Right kidney (tissue), 1 donor: ENCODE measurements at regions not wholly inside any gene's neighbourhood (a gene's known extent, or its start where the extent isn't known, plus 50 kb on each side); places are given as distances from the start of the nearest gene placed in this dataset.
"Not testable (repeated sequence)": the region's sequence is repeated elsewhere in the genome, so short reads cannot be mapped to it uniquely, and the experiment has no call there.

Source experiments
- DNase-seq: peaks from one replicate; pipeline ENCODE4 v3.0.0-alpha.2; 2016

DNA sequence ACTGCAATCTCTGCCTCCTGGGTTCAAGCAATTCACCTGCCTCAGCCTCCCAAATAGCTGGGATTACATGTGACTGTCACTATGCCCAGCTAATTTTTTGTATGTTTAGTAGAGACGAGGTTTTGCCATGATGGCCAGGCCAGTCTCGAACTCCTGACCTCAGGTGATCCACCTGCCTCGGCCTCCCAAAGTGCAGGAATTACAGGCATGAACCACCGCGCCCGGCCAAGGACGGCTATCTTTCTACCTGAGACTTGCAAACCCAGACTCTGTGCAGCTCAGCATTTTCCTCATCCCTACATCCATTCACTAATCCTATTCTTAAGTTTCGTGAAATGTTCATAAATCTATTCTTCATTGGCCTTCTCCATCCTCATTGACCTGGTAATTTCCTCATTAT, 330.0 kb downstream of the ANTXR2 start:
- no peak for DNase-seq

DNA sequence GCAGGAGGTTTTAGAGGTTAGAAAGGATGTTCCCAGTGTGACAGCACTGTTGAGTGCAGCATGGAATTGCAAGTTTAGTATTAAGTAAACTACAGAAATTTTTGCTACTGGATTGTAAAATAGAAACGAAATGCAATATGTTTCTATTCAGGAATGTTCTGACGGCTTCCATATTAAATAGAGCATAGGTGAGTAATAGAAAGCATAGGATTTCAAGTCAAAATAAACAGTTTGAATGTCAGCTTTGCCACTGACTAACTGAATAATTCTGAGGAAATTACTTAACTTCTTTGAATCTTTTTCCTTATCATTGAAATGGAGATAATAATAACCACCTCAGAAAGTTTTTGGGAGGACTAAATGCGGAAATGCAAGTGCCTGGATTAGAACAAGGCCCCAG, 331.9 kb upstream of the GK2 start:
- DNase-seq = no peak

DNA sequence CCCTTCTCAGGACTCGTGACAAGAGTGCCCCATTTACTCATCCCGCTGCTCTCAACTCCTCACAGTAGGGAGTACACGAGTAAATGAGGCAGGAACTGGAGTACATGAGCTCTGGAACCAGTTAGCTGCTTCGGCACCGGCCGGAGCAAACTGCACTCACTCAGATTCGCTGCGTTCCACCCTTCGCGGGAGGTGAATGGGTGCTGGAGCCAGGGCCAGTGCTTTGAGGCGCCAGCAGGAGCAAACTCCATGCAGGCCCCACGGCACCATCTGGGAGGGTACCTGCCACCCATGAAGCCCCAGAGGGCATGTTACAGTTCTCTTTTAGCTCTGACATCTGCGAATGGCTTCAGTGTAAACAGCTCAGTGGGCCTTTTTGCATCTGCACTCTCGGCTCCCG, 315.5 kb upstream of the GK2 start:
- DNase-seq = no peak

DNA sequence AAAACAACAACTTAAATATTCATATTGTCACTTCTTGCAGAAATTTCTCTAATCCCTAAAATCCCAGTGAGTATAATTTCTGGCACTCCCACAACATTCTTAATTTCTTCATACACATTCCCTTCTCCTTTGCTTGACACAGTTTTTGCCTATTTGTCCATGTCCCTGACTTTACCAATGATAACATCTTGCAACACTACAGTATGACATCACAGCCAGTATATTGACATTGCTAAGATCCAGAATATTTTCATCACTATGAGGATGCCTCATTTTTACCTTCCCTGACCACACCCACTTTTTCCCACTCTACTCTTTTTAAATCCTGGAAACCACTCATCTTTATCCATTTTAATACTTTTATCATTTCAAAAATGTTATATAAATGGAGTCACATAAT, 292.3 kb upstream of the GK2 start:
- DNase-seq = no peak

DNA sequence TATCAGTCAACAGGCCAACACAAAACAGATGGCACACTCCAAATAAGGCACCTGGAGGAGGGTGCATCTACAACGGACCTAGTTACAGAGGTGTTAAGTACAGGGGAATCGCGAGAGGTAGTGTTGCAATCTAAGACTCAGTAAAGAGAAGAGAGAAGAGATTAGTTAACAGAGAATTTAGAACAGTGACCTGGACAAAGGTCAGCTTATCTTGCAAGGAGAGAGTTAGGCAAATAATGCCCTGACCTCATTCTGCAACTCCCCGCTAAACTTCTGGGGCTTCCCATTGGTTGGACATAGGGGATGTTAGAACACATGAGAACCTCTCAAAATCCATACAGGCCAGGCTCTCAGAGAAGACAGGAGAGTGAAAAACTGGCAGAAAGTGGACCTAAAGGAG, 289.4 kb upstream of the GK2 start:
- DNase-seq = no peak

DNA sequence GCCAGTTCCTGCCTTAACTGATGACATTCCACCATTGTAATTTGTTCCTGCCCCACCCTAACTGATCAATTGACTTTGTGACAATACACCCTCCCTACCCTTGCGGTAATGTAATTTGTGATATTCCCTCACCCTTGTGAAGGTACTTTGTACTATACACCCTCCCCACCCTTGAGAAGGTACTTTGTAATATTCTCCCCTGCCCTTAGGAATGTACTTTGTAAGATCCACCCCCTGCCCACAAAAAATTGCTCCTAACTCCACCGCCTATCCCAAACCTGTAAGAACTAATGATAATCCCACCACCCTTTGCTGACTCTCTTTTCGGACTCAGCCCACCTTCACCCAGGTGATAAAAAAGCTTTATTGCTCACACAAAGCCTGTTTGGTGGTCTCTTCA, 288.5 kb upstream of the GK2 start:
- DNase-seq = not testable (repeated sequence)

DNA sequence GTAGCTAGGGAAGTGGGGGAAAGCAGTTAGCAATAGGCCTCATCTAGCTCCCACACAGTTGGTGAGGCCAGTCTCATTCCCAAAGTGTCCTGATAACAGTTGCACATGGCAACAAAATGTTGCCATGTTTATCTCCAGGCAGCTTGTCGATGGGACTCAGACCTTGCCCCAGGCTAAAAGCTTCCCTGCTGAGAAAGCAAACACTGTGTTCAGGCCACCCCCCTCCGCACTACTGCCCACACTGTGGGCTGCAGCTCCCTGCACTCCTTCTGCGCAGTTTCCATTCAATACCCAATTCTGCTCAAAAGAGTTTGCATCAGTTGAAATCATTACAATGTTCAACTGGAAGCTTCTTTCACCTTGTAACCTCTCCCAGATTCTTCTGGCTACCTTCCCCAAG, 287.8 kb upstream of the GK2 start:
- no peak for DNase-seq

DNA sequence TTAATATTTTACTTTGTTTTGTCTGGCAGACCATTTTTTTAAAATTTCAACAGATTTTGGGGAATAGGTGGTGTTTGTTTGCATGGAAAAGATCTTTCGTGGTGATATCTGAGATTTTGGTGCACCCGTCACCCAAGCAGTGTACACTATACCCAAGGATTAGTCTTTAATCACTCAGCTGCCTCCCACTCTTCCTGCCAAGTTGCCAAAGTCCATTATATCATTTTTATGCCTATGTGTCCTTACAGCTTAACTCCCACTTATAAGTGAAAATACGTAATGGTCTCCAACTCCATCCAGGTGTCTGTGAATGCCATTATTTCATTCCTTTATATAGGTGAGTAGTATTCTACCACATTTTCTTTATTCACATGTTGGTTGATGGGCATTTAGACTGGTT, 281.7 kb upstream of the GK2 start:
- no peak for DNase-seq

DNA sequence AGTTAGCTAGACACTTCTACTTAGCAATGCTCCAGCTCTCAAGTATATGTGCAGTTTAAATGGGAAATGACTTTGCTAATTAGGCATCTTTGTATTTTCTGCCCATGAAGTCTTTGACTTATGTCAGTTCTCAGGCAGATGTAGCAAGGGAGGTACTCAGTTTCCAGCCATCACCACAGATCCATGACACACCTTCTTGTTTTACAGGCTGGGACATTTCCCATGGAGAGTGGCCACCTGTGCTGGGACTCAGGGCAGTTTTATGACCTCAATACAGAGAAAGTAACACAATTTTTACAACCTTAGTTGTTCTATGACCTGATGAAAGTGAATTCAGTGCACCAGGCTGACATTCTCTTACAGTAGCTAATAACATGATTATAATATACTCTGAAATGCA, 280.7 kb upstream of the GK2 start:
- DNase-seq = no peak

DNA sequence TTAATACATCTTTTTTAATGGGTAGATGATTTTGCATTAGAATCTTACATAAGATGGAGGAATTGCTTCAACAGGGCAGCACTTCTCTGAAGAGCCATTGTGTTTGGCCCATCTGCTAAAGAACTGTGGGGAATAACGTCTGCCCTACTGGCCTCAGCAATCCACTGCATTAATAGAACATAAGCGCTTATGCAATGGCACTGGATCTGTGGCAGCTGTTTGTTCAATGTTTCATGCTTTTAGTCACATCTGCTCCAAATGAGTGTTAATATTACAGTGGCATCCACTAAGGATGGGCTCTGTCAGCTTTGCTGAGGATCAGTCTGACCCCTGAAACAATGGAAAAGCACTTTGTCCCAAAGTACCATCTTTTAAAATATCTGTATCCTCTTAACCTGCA, 279.0 kb upstream of the GK2 start:
- no peak for DNase-seq

DNA sequence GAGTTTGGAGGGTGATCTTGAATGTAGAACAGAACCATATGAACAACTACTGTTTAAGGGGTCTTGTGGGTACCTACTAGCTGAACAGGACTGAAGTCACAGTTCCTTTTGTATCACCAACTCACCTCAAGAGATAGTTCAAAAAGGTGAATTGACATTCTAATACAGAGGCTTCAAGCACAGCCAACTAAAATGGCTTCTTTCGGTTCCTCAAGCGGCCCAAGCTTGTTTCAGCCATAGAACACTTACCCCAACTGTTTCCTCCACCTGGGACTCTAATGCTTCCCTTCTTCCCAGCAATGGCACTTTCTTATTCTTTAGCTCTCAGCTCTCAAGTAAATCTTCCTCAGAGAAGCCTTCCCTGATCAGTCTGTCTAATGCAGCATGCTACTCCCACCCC, 277.5 kb upstream of the GK2 start:
- no peak for DNase-seq

DNA sequence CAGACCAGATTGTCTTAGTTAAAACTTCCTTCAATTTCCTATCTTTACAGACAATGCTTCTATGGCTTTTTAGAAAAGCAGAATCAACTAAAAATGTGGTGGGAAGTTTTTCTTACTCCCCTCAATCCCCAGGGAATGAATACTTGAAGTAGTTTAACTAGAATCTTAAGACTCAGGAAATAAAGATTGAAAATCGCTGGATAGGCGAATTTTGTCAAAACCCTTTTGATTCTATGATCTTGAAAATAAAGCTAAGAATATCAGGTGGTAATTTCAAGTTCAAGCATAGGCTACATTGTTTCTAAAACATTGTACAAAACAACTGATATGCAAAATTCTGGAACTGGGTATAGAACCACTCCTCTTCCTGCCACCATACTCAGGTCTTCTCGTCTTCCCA, 276.5 kb upstream of the GK2 start:
- no peak for DNase-seq

DNA sequence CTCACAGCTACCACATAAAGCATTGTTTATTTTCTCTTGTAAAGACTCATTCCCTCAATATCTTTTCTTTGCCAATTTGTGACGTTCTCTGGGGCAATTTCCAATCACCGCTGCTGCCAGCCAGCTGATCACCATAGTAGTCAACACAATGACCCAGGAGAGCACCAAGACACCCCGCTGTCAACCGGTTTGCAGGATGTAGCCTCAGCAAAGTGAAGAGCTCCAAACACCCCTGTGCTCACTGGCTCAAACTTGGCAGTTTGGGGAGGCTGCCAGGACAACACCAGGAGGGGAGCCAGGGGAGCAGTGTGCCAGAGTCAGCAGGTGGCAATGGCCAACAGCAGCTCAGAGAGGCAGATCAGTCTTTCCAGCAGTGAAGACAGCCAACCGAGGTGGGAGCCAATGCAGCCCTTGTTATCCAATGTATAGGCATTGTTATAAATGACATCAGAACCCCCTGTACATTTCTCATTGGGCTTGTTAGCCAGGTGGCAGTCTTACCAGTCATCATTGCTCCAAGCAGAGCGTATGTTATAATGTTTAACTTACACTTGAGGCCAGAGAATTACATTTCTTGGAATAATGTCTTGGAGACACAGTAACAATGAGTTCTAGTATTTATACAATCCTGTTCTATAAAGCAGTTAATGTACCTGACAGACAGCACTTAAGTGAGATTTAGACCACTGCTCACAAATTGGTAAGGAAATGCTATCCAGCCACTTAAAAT, 274.9 kb upstream of the GK2 start:
- DNase-seq = no peak

DNA sequence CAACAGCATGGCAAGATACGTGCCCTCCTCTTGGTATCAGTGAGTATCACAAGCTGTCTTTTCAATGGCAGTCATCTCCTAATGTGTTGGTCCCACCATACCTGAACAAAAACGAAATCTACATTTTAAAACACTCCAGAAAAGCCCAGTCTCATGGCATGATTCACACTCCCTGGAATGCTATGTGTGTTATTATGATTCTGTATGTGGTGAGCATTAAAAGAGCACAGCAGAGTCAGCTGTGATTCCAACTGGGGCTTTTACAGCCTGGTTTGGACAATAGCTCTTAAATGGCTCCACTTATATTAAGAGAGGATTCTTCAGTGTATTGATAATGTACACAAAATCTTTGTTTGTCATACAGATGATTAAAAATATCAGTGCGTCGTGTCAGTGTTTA, 274.1 kb upstream of the GK2 start:
- DNase-seq = no peak

DNA sequence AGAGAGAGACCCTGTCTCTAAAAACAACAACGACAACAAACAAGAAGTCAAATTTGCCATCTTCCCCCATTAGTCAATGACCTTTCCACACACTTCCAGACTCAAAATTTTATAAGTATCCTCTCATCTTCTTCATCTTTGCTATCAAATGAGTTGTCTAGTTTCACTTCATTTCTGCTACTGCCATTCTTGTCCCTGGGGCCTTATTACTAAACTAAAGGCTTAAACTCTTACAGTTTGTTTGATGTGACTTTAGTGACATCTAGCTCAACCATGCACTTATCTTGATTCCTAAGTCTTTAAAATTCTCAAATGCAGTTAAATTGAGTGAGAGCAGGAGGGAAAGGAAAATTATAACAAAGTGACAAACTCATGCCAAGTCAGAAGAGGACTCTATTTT, 271.8 kb upstream of the GK2 start:
- DNase-seq = no peak

DNA sequence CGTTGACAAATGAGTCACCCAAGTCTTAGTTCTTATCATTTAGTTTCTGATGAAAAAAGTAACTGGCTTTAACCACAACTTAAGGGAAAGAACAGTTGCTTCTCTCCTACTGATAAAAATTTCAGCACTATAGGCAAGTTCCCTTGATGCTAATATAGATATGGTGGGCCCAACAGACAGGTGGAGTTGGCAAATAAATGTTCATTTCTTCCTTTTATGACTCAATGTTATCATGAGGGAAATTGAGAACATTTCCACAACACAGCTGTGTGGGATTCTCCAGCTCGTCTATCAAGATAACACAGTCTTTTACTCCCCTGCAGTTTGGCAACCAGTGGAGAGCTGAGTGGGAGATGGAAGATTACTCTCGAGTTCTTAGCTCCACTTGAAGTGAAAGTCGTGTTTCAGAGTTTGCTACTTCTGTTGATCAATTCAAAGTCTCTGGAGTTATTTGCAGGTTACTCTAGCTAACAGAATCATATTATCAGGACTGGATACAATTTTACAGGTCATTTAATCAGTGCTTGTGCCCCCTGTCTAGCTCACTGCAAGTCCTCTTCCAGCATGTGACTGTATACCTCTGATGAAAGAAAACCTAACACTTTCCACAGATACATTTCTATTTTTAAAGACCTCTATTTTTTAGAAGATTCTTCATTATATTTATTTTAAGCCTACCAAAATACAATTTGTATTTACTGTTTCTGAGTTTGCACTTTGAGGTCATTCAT, 270.6 kb upstream of the GK2 start:
- no peak for DNase-seq

DNA sequence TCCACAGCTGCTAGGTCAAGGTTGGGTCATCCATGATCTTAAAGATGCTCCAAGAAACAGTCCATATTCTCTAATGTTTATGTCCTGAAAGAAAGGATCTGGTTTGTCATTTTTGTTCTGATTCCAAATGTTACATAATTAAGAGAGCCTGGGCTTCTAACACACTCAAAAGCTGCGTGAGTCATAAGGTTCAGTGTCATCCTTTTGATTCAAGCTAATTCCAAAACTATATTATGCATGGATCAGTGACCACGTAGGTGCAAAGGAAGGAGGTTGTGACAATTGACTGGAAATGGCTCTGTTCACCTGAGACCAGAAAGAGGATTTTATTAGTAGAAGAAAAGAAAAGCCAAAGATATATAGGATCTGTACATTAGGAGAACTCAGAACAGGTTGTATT, 268.7 kb upstream of the GK2 start:
- DNase-seq = no peak

DNA sequence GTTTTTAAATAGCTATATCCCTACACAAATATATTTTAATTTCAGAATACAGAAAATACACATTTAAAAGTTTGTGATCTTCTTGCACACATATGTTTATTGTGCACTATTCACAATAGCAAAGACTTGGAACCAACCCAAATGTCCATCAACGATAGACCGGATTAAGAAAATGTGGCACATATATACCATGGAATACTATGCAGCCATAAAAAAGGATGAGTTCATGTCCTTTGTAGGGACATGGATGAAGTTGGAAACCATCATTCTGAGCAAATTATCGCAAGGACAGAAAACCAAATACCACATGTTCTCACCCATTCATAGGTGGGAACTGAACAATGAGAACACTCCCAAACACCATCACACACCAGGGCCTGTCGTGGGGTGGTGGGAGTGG, 266.9 kb upstream of the GK2 start:
- DNase-seq = not testable (repeated sequence)

DNA sequence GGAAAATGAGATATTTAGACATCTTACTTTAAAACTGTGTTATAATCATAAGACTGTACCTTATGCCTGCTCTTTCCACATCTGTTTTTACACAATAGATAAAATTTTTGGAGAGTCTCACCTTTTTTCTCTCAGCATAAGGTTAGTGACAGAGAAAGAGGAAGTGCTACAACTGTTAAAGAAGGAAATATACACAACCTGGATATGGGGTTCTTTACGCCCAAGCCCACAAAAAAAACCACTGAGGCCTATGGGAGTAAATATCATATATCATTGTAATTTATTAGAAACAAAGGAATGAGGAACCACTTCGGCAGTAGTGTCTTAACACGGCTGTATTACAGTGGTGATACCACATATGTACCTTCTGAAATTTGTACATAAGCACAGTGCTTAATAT, 265.9 kb upstream of the GK2 start:
- no peak for DNase-seq

DNA sequence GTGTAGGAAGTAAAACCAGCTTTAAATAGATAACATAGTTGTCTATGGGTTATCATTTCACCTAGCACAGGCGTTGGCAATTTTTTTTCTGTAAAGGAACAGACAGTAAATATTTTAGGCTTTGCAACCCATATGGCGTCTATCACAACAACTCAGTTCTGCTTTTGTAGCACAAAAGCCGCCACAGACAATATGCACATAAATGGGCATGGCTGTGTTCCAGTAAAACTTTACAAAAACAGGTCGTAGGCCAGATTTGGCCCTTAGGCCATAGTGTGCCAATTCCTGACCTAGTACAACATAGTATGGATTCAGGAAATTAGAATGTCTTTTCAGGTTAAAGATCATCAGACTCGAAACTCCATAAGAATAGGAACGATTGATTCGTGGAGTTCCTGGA, 265.3 kb upstream of the GK2 start:
- no peak for DNase-seq

DNA sequence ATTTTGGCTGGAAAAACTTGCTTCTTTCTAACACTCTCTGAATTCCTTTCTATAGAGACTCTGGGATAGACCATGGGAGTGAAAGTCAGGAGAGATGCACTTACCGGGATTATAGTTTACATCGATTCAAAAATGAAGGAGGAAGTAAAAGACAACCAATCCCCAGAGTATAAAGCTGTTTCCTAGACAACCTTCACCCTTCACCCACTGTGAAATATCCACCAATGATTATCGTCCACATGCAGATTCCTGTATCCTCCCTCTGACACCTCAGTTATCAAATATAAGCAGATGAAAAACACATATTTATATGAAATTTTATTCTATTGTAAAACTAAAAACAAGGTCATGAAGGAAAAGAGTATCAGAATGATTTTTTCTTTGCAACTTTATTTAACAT, 258.8 kb upstream of the GK2 start:
- DNase-seq = no peak

DNA sequence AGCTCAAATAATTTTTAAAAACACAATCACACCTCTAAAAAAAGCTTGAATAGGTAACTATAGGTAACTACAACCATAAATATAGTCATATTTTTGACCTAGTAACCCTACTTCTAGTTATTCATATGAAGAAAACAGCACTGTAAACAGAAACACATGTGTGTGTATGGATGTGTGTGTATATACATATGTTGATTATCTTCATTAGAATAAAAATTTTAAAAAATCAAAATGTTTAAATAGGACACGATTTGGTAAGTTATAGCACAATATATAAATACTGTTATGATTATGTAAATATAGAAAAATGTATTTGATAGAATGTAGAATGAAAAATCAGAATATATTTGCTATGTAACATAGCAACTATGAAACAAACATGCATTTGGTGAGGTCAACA, 258.1 kb upstream of the GK2 start:
- no peak for DNase-seq

DNA sequence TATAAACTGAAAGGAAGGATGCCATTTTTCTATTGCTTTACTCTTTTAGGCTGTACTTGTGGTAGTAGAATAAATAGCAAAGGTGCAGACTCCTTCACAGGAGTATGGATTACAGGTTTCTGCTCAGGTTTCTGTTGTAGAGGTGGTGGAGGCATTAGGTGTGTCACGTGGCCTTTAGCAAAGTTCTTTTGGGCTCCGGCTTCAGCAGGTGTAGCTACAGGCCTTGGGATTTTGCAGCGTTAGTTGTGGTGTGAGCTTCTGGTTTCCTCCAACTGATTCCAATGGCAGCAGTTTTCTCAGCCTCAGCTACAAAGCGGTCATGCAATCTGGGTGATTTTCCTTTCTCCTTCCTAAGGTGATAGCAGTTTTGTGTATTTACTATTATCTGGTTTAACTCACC, 255.8 kb upstream of the GK2 start:
- no peak for DNase-seq

DNA sequence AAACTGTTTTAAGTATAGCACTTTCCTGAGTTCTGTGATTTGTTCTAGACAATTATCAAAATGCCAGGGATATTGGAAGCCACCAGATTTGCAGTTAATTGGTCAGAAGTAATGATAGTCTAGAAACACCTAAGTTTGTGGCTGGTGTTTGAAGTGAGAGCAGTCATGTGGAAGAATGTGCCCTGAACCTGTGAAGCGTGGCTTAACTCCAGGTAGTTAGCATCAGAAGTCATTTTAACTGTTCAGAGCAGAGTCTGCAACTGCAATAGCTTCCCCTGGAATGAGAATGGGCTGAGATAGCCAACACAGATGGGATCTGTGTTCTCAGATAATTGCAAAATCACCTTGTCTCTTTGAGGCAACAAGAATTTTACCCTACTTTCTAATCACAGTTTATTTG, 255.1 kb upstream of the GK2 start:
- DNase-seq = no peak

DNA sequence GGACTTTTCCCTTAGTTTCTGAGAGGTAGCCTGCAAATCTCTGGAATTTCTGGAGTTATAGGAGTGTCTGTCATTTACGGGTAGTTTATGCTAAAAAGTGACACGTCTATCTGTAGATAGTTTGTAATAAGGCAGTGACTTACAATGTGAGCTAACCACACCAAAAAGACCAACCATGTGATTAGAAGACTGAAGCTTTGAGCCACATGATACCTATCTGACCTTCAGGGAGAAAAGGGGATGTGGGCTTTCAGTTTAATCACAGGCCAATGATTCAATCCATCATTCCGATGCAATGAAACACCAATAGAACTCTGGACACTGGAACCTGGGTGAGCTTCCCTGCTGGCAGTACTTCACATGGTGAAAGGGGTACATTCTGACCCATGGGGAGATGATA, 254.6 kb upstream of the GK2 start:
- no peak for DNase-seq
